Glutamatergic neuron (in vitro differentiated cells): ENCODE measurements at regions not wholly inside any gene's neighbourhood (a gene's known extent, or its start where the extent isn't known, plus 50 kb on each side); places are given as distances from the start of the nearest gene placed in this dataset.

Source experiments
- DNase-seq: peaks from one replicate; pipeline ENCODE4 v3.0.0; 2022
- H3K27ac Mint-ChIP-seq: one replicate; pipeline ENCODE4 v1.8.0; 2020; ENCODE audit warnings: mild to moderate bottlenecking, mixed read lengths, inconsistent platforms; ENCODE audit not compliant: unreplicated experiment
- H3K27me3 Mint-ChIP-seq: one replicate; pipeline ENCODE4 v1.8.0; 2020; ENCODE audit warnings: mild to moderate bottlenecking, moderate library complexity, mixed read lengths, inconsistent platforms; ENCODE audit not compliant: unreplicated experiment
- H3K36me3 Mint-ChIP-seq: one replicate; pipeline ENCODE4 v1.8.0; 2020; ENCODE audit warnings: mild to moderate bottlenecking, mixed read lengths, inconsistent platforms; ENCODE audit not compliant: unreplicated experiment
- H3K4me1 Mint-ChIP-seq: one replicate; pipeline ENCODE4 v1.8.0; 2020; ENCODE audit warnings: mild to moderate bottlenecking, low read depth, mixed read lengths, inconsistent platforms; ENCODE audit not compliant: unreplicated experiment
- H3K4me3 Mint-ChIP-seq: one replicate; pipeline ENCODE4 v1.8.0; 2020; ENCODE audit warnings: mild to moderate bottlenecking, mixed read lengths, inconsistent platforms; ENCODE audit not compliant: unreplicated experiment
- H3K9me3 Mint-ChIP-seq: one replicate; pipeline ENCODE4 v1.8.0; 2020; ENCODE audit warnings: mild to moderate bottlenecking, moderate library complexity, mixed read lengths, inconsistent platforms; ENCODE audit not compliant: unreplicated experiment
- TF ChIP-seq, protein P1 (sequence below): fragments of 200-600 bp; sonication (generic); IDR thresholded peaks from one replicate; pipeline ENCODE4 v1.5.0; 2021; ENCODE audit not compliant: partially characterized antibody, unreplicated experiment

DNA sequence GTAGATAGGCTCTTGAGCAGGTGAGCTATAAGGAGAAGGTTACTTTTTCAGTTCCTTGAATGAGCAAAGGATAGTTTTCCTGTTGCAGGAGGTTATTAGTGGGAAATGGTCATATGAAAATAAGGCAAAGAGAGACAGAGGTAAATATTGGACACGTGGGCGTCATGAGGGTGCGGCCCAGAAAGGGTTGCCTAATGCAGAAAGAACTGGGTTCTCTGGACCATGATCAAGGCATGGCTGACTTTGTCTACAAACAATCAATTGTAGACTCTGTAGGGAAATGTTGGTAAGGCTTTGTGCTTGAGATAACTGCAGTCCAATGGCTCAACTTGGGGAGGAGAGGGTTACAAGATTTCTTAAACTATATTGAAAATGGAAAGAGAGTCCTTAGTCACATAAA lies 585.8 kb downstream of the BCL11A start:
- DNase-seq, result no peak
- no peaks in the 10 kb centered on the region for H3K4me1 Mint-ChIP-seq
- H3K9me3 Mint-ChIP-seq, result no peaks in the 10 kb centered on the region
- TF ChIP-seq, protein P1, sequence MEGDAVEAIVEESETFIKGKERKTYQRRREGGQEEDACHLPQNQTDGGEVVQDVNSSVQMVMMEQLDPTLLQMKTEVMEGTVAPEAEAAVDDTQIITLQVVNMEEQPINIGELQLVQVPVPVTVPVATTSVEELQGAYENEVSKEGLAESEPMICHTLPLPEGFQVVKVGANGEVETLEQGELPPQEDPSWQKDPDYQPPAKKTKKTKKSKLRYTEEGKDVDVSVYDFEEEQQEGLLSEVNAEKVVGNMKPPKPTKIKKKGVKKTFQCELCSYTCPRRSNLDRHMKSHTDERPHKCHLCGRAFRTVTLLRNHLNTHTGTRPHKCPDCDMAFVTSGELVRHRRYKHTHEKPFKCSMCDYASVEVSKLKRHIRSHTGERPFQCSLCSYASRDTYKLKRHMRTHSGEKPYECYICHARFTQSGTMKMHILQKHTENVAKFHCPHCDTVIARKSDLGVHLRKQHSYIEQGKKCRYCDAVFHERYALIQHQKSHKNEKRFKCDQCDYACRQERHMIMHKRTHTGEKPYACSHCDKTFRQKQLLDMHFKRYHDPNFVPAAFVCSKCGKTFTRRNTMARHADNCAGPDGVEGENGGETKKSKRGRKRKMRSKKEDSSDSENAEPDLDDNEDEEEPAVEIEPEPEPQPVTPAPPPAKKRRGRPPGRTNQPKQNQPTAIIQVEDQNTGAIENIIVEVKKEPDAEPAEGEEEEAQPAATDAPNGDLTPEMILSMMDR, result no peak
- H3K27ac Mint-ChIP-seq, result no peak overlapping the region
- no peaks in the 10 kb centered on the region for H3K36me3 Mint-ChIP-seq
- no peaks in the 10 kb centered on the region for H3K27me3 Mint-ChIP-seq
- no peak overlapping the region for H3K4me3 Mint-ChIP-seq

DNA sequence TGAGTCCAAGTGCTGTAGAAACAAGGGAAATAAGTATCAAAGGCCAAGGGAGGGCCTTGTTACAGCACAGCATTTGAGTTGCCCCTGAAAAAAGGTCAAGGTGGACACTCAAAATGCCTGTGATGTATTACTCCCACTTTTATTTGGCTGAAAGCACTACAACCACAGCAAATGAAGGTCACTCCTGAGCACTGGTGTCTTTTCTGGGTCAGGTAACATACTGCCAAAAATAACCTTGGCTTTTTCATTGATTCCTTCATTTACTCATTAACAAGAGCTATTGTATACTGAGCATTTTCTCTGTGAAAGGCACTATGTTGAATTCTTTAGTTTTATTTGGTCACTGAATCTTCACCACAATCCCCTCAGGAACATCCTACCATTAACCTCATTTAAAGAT lies 590.3 kb downstream of the BCL11A start:
- no peaks in the 10 kb centered on the region for H3K27me3 Mint-ChIP-seq
- TF ChIP-seq, protein P1, result no peak
- H3K4me3 Mint-ChIP-seq, result no peak overlapping the region
- peaks cover 2% of the 10 kb centered on the region for H3K9me3 Mint-ChIP-seq
- no peaks in the 10 kb centered on the region for H3K36me3 Mint-ChIP-seq
- H3K4me1 Mint-ChIP-seq, result no peaks in the 10 kb centered on the region
- DNase-seq, result no peak
- H3K27ac Mint-ChIP-seq, result no peak overlapping the region

GRCh38 chr2:59961746-59962145 lies 591.7 kb downstream of the BCL11A start:
- TF ChIP-seq, protein P1, result no peak
- no peak overlapping the region for H3K4me3 Mint-ChIP-seq
- H3K27me3 Mint-ChIP-seq, result no peaks in the 10 kb centered on the region
- peaks cover 2% of the 10 kb centered on the region for H3K9me3 Mint-ChIP-seq
- no peak overlapping the region for H3K27ac Mint-ChIP-seq
- H3K4me1 Mint-ChIP-seq, result no peaks in the 10 kb centered on the region
- H3K36me3 Mint-ChIP-seq, result no peaks in the 10 kb centered on the region
- no peak for DNase-seq

- TF ChIP-seq, protein P1, result no peak
- no peaks in the 10 kb centered on the region for H3K4me1 Mint-ChIP-seq
- DNase-seq, result no peak
Observed at GRCh38 chr2:59959944-59960343, 593.5 kb downstream of the BCL11A start.

DNA sequence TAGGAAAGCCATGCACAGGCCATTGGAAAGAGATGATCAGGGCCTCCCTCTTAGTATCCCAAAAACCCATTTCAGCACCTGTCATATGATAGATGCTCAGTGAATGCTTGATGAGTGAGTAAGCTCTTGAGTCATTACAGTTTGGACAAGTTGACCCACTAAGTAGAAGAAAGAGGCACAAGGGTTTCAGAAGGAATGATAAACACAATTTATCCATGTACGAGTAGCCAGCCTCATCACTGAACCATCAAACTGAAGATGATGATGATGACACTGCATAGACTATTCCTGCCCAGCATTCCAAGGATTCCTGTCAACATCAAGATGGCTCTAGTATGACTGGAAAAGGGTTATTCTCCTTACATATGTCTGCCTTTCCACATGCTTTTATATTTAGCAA lies 596.0 kb downstream of the BCL11A start:
- H3K27ac Mint-ChIP-seq, result no peak overlapping the region
- H3K4me1 Mint-ChIP-seq, result no peaks in the 10 kb centered on the region

More at GRCh38 chr2:59959944-59960343, 593.5 kb downstream of the BCL11A start:
- H3K9me3 Mint-ChIP-seq, result peaks cover 2% of the 10 kb centered on the region
- H3K27me3 Mint-ChIP-seq, result no peaks in the 10 kb centered on the region
- H3K36me3 Mint-ChIP-seq, result no peaks in the 10 kb centered on the region
- no peak overlapping the region for H3K4me3 Mint-ChIP-seq
- H3K27ac Mint-ChIP-seq, result no peak overlapping the region

More for the DNA sequence above, 596.0 kb downstream of the BCL11A start:
- no peak overlapping the region for H3K4me3 Mint-ChIP-seq
- TF ChIP-seq, protein P1, result no peak
- no peaks in the 10 kb centered on the region for H3K27me3 Mint-ChIP-seq
- no peak for DNase-seq
- peaks cover 2% of the 10 kb centered on the region for H3K9me3 Mint-ChIP-seq
- H3K36me3 Mint-ChIP-seq, result no peaks in the 10 kb centered on the region
